Superior temporal gyrus (tissue), 1 donor: ENCODE measurements at regions not wholly inside any gene's neighbourhood (a gene's known extent, or its start where the extent isn't known, plus 50 kb on each side); places are given as distances from the start of the nearest gene placed in this dataset.
"Not testable (repeated sequence)": the region's sequence is repeated elsewhere in the genome, so short reads cannot be mapped to it uniquely, and the experiment has no call there.

Source experiments
- DNase-seq: peaks from one replicate; pipeline ENCODE4 v3.0.0-alpha.2; 2016; ENCODE audit errors: extremely low spot score

DNA sequence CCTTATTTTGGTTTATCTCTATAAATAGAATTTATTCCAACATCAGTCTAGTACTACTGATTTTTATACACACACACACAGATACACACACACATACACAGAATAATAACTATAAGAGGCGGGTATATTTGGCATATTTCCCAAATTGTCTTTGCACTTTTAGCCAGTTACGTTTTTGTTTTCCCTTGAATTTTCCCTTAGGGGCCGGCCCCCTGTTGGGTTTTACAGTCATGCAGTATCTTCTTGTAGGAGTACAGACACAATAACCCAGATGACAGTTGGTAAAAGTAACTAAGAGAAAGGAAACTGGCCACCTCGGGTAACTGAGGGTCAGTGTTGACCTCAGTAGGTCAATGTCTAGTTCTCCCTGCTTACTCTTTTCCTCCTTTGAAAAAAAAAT is 50.9 kb downstream of the DISP1 start:
- no peak for DNase-seq

DNA sequence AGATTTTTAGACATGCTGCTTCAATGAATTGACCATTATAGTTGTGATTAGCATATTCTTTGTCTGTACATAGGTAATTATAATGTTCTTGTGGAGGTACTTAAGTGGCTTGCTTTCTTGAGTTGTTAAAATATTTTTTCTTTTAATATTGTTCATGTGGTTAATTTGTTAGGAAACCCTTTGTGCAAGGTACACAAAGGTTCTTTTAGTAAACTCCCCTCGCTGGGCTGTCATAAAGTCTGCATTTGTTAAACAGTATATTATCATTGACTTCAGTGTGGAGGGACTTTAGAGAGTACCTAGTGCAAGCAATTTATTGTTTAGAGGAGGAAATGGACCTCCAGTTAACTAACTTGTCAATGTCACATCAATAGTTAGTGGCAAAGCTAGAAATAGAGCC is 52.5 kb downstream of the DISP1 start:
- DNase-seq: no peak

DNA sequence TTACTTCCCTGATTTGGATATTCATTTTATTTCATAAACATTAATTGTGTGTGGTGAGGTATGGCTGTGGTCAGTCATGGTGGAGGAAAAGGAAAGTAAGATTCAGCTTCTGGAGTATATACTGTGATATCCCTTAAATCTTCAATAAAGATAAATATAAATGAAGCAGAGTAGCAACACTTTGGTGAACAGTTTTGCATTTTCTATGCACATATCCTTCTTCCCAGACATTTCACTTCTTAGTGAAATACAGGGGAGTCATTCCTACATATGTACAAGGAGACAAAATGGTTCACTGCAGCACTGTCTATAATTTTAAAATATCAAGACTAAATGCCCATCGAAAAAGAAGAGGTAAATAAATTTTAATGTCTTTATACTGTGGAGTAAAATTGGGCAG is 61.3 kb downstream of the DISP1 start:
- no peak for DNase-seq

DNA sequence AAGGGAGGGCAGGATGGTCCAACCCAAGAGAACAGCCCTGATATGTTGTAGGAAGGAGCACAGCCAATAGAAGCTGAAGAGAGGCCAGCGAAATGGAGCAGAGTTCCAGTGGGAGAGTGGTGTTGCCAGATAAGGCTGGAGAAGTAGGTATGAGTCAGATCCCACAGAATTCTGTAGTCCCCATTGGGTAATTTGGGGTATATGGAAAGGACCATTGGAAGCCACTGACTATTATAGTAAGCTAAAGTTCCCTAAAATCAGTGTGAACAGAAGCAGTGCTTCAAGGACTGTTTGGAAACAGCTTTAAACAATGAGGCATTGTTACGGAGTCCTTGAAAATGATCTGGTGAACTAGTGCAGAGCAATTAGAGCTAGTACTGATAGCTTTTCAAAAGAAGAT is 63.0 kb downstream of the DISP1 start:
- no peak for DNase-seq

DNA sequence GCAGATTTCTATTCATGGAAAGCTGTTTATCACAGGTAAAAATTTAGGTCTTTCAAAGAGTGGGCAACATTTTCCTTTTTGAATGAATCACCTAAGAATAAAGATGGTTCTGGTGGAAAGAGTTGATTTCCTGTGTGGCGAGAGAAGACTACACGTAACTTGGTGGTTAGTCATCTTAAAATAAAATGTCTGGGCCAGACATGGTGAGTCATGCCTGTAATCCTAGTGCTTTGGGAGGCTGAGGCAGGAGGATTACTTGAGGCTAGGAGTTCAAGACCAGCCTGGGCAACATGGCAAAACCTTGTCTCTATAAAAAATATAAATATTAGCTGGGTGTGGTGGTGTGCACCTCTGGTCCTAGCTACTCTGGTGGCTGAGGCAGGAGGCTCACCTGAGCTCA is 65.7 kb downstream of the DISP1 start:
- no peak for DNase-seq

DNA sequence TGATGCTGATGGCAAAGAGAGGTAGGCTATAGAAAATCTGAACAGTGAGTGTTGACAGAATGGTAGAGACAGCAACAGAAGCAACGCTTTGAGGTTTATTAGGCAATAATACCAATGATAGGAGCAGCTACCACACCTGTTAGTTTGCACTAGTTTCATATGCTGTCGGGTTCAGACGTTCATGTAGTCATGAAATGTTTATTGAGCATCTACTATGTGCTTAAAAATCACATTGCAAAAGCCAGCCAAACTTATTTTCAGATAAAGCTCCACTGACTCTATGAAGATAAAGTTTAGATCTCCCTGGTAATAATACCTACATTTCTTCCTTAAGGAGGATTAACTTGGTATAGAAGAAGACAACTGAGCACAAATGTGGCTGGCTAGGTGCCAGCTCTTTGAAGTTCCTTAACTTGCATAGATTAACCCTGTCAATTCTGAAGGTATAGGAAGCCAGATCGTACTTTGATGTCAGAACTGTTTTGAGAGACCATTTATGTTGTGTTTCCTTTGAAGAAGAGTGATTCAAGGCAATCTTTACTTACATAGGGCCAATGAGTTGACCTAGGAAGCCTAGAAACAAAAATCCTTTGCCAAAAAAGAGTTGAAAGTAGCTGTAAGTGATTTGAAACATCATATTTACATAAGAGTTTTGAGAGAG is 71.5 kb downstream of the DISP1 start:
- DNase-seq: no peak

DNA sequence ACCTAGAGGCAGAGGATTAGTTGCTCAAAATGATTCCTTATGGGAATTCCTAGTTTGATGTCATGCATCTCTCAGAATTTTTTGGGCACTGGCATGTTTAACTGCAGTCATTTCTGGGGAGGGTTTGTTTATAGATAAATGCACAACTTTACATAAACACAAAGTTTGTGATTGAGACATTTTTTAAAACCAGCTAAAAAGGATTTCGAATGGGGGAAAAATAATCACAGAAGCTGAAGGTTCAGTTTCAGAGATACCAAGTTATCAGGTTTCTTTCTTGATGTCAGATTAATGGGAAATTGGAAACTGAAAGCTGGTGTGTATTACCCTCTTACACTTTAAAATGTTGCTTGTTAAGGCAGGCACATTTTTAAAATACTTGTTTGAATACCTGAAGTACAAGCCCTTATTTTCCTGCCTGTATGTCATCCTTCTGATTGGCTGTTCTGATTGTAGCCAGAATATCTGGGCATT is 72.1 kb downstream of the DISP1 start:
- no peak for DNase-seq

DNA sequence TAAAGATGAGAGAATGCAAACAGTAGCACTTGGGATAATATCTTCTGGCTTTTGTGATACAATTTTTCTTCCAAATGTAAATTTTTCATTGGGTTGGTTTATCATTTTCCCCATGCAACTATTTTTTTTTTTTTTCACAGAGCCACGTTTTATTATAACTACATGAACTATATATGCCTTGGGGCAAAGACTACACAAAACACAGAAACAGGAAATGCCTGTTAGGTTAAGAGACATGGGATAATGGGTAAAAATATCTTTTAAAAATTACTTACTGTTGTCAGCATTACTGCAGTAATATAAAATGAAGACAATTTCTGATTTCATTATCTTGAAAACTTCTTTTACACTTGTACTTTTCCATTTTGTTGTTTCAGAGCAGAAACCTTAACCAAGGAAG is 74.6 kb downstream of the DISP1 start:
- DNase-seq: no peak

DNA sequence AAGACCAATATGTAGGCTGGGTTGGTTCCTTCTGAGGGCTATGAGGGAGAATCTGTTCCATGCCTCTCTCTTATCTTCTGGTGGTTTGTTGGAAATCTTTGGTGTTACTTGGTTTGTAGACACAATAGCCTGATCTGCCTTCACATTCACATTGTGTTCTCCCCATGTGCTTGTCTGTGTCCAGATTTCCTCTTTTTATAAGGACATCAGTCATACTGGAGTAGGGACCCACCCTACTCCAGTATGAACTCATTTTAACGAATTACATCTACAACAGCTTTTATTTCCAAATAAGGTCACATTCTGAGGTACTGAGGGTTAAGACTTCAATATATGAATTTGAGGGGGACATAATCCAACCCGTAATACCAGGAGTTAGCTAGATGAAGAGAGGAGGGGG is 75.9 kb downstream of the DISP1 start:
- DNase-seq: no peak

DNA sequence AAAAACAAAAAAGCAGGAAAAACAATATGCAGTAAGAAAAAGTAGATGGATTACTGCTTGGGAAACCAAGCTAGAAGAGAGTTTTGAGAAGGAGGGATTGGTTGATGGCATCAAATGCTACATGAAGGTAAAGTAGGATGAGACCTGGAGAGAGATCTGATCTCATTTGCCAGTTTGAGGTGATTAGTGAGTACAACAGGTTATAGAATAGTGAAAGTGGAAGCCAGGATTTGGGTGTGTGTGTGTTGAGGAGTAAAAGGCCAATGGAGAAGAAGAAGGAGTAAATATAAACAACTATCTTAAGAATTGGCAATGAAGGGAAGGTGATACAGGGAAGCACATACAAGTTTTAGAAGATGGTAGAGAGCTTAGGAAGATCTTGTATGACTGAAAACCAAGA is 76.7 kb downstream of the DISP1 start:
- no peak for DNase-seq

DNA sequence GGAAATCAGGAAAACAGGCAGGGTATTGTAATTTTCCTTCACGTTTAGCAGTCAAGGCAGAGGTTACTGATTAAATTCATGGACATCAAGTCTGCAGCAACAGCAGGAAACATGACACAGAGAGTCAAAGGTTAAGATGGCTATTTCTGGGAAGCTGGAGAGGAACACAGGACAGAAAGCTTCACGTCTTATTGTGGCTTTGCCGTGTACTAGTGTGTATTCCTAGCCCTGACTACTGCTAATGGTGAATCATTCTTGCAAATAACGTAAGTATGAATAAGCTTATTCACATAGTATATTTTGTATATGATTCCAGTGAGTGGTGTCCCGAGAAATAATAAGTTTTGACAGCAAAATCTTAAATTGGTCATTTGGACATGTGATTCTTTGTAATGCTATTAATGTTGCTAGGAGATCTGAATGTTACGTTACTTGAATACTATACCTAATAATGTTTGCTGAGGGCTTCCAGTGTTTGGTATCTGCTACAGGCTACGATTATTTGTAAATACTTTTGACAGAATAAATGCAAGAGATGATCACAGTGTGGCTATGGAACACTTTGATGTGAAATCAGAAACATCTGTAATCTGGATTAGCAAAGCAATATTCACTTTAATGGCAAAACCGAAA is 77.4 kb downstream of the DISP1 start:
- DNase-seq: no peak

DNA sequence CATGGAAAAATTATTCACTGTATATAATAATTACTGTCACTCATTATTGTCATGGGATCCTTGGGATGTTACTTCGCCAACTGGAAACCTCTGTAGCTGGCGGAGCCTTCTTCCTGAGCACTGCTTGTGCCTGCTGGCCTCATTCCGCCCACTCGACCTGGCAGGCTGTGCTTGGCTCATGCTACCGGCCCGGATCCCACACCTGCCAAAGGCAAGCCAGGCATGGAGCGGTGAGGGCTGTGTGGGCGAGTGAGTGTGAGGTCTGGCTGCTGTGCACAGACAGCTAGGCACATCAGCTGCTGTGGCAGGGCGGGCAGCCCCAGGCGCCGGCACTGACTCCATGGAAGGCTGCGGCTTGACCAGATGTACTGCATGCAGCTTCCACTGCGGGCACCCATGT is 78.4 kb downstream of the DISP1 start:
- DNase-seq: no peak

DNA sequence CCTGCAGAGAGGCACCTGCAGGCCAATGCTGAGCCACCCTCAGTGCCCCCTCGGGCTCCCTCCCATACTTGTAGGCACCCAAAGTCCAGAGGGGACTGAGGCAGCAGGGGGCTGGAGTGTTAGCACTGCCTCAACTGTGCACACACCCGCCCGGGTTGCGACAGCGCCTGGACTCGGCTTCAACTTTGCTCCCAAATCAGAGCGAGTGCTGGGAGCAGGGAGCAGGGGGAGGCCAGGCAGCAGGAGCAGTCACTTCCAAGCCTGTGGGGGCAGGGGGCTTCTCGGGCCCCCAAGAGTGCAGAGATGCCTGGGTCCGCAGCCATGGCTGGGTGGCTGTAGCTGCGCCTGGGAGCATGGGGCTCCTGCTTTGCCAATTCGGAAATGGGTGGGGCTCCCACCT is 79.5 kb downstream of the DISP1 start:
- no peak for DNase-seq

DNA sequence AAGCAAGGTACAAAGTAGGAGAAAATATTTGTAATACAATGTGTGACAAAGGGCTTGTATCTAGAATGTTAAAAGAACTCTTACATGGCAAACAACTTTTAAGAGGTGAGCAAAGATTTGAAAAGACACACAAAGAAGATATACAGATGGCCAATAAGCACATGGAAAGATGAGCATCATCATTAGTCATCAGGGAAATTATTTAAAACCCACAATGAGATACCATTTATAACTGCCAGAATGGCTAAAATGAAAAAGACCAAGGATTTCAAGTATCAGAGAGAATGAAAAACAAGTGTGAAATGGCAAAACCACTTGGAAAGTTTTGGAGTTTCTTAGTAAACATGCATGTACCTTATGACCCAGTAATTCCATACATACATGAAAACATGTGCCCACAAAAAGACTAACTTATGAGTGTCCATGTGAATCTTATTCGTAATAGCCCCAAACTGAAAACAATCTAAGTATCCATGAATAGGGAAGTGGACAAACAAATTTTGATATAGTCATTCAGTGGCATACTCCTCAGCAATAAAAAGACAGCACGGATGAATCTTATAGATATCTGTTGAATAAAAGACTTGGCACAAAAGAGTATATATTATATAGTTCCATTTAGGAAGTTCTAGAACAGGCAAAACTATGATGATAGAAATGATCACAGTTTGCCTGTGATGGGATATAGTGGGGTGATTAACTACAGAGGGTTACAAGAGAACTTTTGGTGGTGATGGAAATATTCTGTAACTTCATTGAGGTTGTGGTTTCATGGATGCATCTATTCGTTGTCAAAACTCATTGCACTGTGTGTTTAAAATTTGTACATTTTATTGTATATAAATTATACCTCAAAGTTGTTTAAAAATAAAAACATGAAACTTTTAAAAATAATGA is 82.0 kb downstream of the DISP1 start:
- no peak for DNase-seq

DNA sequence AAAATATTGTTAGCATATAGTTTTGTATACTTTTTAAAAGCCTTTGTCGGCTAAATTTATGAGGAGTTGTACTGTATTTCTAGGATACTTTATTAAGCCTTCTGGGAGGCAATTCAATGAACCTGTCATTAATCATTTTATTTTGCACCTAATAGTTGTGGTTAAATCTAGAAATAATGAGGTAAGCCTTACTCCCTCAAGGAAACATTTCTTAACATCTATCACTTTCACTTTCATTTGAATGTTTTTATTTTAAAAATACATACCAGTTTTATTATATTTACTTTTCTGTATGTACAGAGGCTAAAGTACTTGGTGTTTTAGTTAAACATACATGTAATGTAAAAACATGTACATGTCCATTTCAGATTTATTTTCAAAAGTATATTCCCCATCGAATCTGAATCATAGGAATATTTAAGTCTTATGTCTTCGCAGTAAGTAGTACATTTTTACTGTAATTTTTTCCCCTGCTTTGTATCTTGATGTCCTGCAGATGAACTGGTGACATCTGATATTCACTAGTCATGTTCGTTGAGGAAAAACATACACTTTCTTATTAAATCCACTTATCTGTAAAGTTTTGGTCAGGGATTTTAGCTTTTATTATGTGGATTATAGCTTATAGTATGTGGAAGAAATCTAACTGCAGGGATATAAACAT is 82.8 kb downstream of the DISP1 start:
- no peak for DNase-seq

DNA sequence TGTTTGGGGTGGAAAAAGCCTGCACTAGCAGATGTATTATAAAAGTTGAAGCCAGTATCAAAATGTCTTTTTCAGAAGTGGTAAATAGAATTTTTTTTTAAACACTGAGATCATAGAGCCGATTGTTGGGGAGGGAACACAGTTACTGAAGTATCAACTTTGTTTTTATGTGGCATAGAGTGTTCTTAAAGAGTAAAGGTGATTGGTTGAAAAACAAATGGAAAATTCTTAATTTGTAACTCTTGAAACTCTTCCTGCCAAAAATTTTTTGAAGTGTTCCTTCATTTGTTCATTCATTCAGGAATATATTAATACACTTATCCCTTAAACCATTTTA is 83.3 kb downstream of the DISP1 start:
- DNase-seq: no peak

DNA sequence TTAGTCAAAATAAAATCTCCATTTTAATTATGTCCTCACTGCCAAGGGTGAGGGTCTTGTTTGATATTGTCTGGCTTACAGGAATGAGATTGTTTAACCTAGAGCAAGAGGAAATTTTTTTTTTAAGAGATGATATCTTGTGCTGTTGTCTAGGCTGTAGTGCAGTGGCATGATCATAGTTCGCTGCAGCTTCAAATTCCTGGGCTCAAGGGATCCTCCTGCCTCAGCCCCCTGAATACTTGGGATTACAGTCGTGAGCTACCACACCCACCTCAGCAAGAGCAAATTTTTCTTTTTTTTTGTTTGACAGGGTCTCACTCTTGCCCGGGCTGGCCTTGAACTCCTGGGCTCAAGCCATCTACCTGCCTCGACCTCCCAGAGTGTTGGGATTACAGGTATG is 84.6 kb downstream of the DISP1 start:
- DNase-seq: no peak

DNA sequence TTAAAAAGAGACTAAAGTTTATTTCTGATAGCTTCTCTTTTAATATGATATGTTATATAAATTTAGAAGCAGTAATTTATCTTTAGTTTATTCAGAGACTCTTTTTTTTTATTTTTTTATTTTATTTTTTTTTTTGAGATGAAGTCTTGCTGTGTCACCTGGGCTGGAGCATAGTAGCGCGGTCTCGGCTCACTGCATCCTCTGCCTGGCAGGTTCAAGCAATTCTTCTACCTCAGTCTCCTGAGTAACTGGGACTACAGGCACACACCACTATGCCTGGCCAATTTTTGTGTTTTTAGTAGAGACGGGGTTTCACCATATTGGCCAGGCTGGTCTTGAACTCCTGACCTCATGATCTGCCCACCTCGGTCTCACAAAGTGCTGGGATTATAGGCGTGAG is 89.6 kb downstream of the DISP1 start:
- DNase-seq: no peak

DNA sequence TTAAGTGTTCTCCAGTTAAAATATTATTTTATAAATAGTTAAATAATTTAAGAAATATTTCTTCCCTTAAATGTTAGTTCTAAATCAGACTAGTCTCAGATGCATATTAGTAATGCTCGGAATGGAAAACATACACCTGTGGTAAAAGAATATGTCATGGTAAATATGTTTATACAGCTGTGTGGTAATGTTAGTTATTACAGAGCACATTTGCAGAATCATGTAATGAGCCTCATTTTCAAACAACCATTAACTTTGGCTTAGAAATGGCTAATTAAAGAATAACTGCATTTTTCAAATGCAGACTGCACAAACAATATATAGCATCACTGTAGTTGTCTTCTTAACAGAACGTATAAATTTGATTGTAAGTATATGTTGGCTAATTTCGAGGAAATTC is 90.3 kb downstream of the DISP1 start:
- no peak for DNase-seq

DNA sequence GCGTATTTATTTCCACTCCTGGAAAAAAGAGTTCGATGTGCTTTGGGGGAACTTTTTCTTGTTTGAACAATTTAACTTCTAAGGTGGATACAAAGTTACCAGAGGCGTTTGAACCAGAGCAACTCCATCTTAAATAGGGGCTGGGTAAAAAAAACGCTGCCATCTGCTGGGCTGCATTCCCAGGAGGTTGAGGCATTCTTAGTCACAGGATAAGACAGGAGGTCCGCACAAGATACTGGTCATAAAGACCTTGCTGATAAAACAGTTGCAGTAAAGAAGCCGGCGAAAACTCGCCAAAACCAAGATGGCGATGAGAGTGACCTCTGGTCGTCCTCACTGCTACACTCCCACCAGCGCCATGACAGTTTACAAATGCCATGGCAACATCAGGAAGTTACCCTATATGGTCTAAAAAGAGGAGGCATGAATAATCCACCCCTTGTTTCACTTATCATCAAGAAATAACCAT is 91.5 kb downstream of the DISP1 start:
- not testable (repeated sequence) for DNase-seq

DNA sequence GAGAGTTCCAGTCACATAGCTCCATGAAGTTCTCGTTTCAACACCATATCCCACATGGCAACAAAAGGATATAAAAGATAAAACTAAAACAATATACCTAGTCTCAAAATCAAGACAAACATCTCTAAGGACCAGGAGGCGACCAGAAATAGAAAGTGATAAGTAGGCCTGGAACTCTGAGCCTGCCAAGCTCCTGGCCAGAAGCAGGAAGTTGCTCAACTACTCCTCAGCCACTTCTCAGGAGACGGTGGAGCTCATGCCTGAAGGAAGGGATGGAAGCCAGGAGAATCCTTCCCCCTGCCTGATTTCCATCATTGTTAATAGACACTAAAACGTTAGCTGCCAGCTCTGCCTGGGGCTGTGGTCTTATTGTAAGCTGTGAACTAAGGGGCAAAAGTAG is 94.7 kb downstream of the DISP1 start:
- DNase-seq: no peak

DNA sequence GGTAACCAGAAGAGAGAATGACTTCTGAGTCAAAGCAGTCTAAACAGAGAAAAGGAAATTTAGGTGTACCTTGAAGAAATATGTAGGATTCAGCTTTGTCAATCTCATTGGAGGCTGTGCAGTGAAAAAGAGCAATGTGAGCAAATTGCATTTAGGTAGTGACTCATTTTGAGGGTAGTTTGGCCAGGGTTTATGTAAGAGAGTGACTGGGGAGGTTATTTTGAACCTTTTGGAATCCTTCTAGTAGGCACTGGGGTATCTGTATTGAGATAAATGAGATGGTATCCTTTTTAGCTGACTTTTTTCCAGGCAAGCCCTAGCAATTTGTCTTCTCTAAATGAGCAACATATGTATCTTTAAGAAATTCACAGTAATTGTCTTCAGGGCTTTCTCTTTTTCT is 95.9 kb downstream of the DISP1 start:
- DNase-seq: no peak
